GM20000 (cell line): ENCODE measurements at regions not wholly inside any gene's neighbourhood (a gene's known extent, or its start where the extent isn't known, plus 50 kb on each side); places are given as distances from the start of the nearest gene placed in this dataset.
"Not testable (repeated sequence)": the region's sequence is repeated elsewhere in the genome, so short reads cannot be mapped to it uniquely, and the experiment has no call there.

Source experiments
- DNase-seq: peaks from one replicate; pipeline ENCODE4 v3.0.0; 2012; ENCODE audit warnings: low spot score
- CTCF ChIP-seq: IDR thresholded peaks from 2 replicates; pipeline ENCODE4 v1.5.1; 2012; ENCODE audit warnings: mild to moderate bottlenecking, control low read depth; ENCODE audit errors: extremely low read depth, missing control alignments

- no peak for DNase-seq
- TF ChIP-seq CTCF, result no peak
Observed at GRCh38 chrX:46169808-46170207, 375.4 kb downstream of the ZNF674 start.

GRCh38 chrX:46168254-46168653, 377.0 kb downstream of the ZNF674 start:
- no peak for TF ChIP-seq CTCF
- no peak for DNase-seq

DNA sequence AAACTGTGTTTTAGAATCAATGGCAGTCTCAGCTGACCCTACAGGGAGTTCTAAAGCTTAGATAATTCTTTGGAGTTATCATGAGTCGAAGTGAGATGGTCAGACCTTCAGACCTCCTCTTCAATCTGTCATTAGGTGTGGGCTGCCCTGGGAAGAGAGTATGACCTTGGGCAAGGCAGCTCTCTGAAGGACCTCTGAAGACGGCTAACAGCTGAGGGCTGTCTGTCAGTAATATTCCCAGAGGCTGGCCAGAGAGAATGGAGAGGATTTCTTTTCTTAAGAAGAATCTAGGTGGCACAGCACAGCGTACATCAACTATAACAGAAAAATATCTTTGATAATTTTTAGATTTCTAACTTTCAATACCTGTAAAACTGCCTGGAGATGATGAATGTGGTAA, 379.4 kb downstream of the ZNF674 start:
- no peak for TF ChIP-seq CTCF
- no peak for DNase-seq

DNA sequence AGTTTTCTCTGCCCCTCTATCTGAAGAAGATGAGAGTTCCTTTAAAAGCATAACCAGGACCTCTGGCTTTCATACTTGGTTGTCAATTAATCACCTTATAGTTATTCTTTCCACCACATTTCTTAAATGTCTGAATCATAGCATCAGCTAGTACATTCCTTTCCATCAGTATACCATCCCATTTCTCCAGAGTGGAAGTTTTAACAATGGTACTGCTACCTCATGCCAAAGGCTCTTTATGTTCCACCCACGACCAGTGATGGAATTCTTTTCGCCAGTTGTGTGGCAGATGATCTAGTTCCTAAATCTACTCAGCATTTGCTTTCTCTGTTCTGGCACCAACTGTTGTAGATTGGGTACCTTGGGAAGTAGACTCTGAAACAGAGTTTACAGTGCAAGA, 379.8 kb downstream of the ZNF674 start:
- DNase-seq, result no peak
- no peak for TF ChIP-seq CTCF

DNA sequence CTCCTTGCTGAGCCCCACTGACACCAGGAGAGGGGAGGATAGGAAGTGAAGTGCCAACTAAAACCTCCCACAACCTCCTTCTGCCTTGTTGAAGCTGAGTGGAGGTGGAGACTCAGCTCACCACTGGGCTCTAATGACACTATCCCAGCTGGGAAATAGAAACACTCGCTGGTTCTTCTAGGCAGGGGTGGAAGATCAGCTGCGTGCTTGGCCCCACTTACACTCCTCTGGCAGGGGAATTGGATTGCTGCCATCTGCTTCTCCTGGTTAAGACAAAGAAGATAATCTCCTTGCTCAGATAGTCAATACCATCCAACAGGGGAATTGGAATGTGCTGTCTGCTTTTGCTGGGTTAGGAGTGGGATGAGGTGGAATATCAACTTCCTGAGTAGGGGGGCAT, 392.5 kb downstream of the ZNF674 start:
- DNase-seq, result no peak
- TF ChIP-seq CTCF, result no peak

GRCh38 chrX:46151332-46151731, 393.9 kb downstream of the ZNF674 start:
- not testable (repeated sequence) for DNase-seq

GRCh38 chrX:46144566-46144965, 400.7 kb downstream of the ZNF674 start:
- no peak for TF ChIP-seq CTCF
- DNase-seq, result no peak

DNA sequence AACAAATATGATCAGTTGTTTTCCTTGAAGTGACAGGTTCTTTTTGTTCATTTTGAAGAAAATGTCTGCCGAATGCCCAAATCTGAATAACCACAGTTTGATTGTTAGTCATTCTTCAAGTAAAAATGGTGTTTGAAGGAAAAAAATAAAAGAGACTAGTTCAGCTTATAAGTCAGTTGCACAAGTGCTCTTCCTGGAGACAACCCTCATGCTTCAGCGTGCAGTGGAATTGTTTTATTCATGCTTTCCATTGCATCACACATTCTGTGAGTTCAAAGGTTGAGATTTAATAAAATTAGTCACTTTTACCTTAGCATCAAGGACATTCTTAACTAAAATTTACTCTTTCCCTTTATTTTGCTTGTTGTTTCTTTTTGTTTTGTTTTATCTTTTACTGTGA, 404.9 kb downstream of the ZNF674 start:
- no peak for TF ChIP-seq CTCF
- no peak for DNase-seq
